ENCODE measurements at regions not wholly inside any gene's neighbourhood (a gene's known extent, or its start where the extent isn't known, plus 50 kb on each side); places are given as distances from the start of the nearest gene placed in this dataset.

DNA sequence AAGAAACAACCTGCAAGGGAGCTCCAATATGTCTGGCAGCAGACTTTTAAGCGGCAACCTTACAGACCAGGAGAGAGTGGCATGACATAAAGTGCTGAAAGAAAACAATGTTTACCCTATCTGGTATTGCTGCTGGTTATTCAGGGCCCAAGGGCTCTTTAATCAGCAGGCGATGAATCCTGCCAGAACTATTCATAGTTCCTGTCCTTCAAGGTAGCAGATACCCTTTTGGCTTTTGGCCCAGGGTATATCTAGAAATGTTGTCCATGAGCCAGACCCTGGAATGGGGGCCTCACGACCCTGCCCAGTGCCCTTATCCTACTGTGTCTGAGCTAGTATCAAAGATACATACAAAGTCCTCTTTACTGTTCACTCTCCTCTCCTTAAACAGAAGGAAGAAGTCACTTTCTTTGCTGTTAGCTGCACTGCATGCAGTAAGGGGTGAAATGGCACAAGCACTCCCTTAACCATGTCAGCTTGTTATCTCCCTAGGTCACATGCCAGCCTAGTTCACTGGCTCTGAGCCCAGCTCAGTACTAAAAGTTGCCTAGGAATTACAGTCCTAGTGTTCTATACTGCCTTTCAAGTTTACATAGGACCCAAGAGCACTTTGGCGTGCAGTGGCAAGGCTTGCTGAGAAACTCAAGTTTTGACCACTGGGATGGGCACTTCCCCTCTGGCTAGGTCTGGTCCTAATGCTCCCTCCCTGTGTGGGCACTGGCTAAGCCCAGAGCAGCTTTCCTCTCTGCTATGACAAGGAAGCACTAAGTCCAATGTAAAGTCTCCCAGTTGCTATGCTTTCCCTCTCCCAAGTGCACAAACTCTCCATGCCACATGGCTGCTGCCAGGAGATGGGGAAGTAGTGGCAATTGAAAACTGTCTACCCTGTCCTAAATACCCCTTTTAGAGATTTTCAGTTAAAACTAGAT, 122.0 kb downstream of the HTR1B start:
- no peaks in the 10 kb centered on the region for H3K27me3 ChIP-seq (ENCODE audit: control insufficient read depth, insufficient read depth, low read length)
- ChIA-PET POLR2A (no interaction called here), CTCF (interaction anchor here (0.9 kb wide), 1 partner anchor 36 kb away, joined by 4 read pairs; no protein-coding TSS in a partner anchor)
- H3K36me3 ChIP-seq (ENCODE audit: control insufficient read depth, insufficient read depth, low read length) = no peaks in the 10 kb centered on the region
- DNase-seq (ENCODE audit: low read depth) = no peak
- H3K4me3 ChIP-seq (ENCODE audit: low read depth, low read length) = no peak overlapping the region
- TF ChIP-seq, protein P1, sequence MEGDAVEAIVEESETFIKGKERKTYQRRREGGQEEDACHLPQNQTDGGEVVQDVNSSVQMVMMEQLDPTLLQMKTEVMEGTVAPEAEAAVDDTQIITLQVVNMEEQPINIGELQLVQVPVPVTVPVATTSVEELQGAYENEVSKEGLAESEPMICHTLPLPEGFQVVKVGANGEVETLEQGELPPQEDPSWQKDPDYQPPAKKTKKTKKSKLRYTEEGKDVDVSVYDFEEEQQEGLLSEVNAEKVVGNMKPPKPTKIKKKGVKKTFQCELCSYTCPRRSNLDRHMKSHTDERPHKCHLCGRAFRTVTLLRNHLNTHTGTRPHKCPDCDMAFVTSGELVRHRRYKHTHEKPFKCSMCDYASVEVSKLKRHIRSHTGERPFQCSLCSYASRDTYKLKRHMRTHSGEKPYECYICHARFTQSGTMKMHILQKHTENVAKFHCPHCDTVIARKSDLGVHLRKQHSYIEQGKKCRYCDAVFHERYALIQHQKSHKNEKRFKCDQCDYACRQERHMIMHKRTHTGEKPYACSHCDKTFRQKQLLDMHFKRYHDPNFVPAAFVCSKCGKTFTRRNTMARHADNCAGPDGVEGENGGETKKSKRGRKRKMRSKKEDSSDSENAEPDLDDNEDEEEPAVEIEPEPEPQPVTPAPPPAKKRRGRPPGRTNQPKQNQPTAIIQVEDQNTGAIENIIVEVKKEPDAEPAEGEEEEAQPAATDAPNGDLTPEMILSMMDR (IDR thresholded peaks at IDR 0.05; ENCODE audit: insufficient read depth, low read depth, low read length) = no peak

DNA sequence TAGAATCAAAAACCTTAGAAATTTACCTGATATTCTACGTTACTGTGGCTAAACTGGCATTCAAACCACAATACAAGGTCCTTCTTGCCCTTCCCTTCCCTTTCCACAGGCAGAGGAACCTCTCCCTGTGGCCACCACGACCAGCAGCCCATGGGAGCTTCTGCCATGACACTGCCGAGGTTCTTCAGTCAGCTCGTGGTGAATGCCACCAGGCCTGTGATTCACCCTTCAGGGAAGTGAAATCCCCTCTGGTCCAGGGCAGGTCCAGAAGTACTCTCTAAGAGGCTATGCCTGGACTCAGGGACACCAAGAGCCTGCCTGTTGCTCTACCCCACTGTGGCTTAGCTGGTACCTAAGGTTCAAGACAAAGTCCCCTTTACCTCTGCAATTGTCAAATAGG, 123.0 kb downstream of the HTR1B start:
- ChIA-PET POLR2A (no interaction called here), CTCF (no interaction called here)
- TF ChIP-seq, protein P1 (IDR thresholded peaks at IDR 0.05; ENCODE audit: insufficient read depth, low read depth, low read length) = no peak
- Histone ChIP-seq H3K27me3 (ENCODE audit: control insufficient read depth, insufficient read depth, low read length) (no peaks in the 10 kb centered on the region), H3K36me3 (ENCODE audit: control insufficient read depth, insufficient read depth, low read length) (no peaks in the 10 kb centered on the region), H3K4me3 (ENCODE audit: low read depth, low read length) (no peak overlapping the region)
- DNase-seq (ENCODE audit: low read depth) = no peak

DNA sequence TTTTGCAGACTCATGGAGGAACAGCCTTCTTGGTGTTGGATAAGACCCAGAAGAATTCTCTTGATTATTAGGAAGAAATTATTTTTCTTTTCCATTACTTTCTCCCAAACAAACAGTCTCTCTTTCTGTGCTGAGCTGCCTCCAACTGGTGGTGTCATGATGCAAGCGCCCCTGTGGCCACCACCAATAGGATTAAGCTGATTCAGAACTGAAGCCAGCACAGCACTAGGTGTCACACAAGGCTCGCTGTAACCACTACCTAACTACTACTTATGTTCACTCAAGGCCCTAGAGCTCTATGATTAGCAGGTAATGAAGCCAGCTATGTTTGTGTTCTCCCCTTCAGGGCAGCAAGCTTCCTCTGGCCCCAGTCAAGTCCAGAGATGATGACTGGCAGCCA, 123.4 kb downstream of the HTR1B start:
- Histone ChIP-seq H3K36me3 (ENCODE audit: control insufficient read depth, insufficient read depth, low read length) (no peaks in the 10 kb centered on the region), H3K27me3 (ENCODE audit: control insufficient read depth, insufficient read depth, low read length) (no peaks in the 10 kb centered on the region), H3K4me3 (ENCODE audit: low read depth, low read length) (no peak overlapping the region)
- DNase-seq (ENCODE audit: low read depth) = no peak
- ChIA-PET POLR2A (no interaction called here), CTCF (no interaction called here)
- TF ChIP-seq, protein P1 (IDR thresholded peaks at IDR 0.05; ENCODE audit: insufficient read depth, low read depth, low read length) = no peak

DNA sequence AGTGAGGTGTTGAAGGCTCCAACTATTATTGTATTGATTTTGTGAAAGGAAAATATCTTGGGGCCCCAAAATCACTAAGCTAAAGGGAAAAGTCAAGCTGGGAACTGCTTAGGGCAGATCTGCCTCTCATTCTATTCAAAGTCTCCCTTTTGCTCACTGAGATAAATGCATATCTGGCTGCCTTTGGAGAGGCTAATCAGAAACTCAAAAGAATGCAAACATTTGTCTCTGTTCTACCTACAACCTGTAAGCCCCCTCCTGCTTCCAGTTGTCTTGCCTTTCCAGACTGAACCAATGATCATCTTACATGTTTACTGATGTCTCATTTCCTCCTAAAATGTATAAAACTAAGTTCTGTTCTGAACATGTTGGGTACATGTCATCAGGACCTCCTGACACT, 125.9 kb downstream of the HTR1B start:
- POLR2A ChIA-PET = no interaction called here
- Histone ChIP-seq H3K36me3 (ENCODE audit: control insufficient read depth, insufficient read depth, low read length) (no peaks in the 10 kb centered on the region), H3K27me3 (ENCODE audit: control insufficient read depth, insufficient read depth, low read length) (no peaks in the 10 kb centered on the region), H3K4me3 (ENCODE audit: low read depth, low read length) (no peak overlapping the region)
- CTCF ChIA-PET = no interaction called here
- no peak for DNase-seq (ENCODE audit: low read depth)
- TF ChIP-seq, protein P1 (IDR thresholded peaks at IDR 0.05; ENCODE audit: insufficient read depth, low read depth, low read length) = no peak

DNA sequence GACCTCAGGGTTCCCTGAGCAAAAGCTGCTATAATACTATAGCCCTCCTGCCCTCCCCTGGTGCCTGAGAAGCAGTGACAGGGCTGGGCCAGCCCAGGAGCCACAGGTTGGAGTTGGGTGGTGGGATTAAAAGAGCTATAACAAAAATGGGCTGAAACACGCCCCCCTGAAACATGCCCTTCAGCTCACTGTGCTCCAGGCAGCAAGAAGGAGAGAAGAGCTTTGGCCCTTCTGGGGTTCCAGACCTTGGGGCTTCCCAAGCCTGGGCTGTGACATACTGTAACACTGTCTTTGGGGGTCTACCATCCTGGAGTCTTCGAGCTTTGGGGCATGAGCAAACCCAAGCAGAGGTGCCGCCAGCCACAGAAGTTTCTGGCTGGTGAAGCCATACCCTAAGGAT, 129.2 kb downstream of the HTR1B start:
- no peak overlapping the region for H3K4me3 ChIP-seq (ENCODE audit: low read depth, low read length)
- no peaks in the 10 kb centered on the region for H3K27me3 ChIP-seq (ENCODE audit: control insufficient read depth, insufficient read depth, low read length)
- TF ChIP-seq, protein P1 (IDR thresholded peaks at IDR 0.05; ENCODE audit: insufficient read depth, low read depth, low read length) = no peak
- CTCF ChIA-PET = no interaction called here
- H3K36me3 ChIP-seq (ENCODE audit: control insufficient read depth, insufficient read depth, low read length) = no peaks in the 10 kb centered on the region
- no peak for DNase-seq (ENCODE audit: low read depth)
- POLR2A ChIA-PET = no interaction called here

Data from BJ (cell line).